COR-L47 (cell line): ENCODE measurements at regions not wholly inside any gene's neighbourhood (a gene's known extent, or its start where the extent isn't known, plus 50 kb on each side); places are given as distances from the start of the nearest gene placed in this dataset.

ENCODE experiments used
- DNase-seq: peaks from one replicate; lab custom pipeline; 2025; lab: John Stamatoyannopoulos, UW

DNA sequence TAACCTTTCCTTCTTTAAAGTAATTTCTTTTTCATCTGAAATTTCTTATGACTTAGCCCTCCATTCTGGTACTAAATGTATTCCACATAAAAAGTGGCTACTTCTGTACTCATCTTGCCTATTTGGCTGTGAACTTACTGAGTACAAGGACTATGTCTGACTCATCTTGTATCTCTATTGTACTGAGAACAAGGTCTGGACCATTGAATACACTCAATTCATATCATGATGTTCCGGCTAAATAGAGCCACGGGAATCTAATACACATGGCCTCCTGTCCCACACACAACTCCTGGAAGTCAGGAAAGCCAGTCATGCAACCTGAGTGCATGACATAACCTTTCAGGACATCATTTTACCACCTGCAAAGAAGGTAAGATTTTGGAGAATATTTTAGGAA lies 203.9 kb downstream of the PLK2 start:
- DNase-seq: no peak

DNA sequence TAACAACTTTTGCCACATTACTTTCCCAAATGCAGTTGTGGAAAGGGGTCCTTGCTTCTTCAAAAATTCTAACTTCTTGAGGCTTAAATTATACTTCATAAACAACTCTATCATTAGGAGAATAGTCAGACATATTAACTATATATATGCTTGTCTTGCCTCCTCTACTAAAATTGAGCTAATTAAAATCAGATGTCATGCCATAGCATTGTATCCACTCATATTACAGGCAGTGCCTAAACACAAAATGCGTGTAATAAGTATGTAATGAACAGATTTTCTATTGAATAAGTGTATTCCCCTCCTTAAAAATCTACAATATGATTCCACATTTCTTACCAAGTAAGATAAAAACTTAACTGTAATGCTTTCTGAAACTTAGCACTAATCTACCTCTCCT lies 204.5 kb downstream of the PLK2 start:
- no peak for DNase-seq

DNA sequence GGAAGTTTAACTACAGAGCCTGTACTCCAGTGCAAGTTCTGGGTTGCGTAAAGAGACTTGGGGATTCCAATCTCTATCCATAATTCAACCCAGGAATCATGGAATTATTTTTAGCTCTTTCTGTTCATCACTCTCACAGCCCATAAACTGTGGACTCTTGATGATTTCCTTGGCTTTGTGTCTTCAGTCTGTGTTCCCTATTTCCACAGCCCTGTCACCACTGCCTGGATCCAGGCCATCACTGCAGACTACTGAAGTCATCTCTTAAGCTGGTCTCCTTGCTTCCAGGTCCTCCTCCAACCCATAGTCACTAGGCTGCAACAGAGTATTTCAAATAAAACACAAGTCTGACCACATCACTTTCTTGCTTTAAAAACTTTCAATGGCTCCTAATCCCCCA lies 211.7 kb downstream of the PLK2 start:
- no peak for DNase-seq

DNA sequence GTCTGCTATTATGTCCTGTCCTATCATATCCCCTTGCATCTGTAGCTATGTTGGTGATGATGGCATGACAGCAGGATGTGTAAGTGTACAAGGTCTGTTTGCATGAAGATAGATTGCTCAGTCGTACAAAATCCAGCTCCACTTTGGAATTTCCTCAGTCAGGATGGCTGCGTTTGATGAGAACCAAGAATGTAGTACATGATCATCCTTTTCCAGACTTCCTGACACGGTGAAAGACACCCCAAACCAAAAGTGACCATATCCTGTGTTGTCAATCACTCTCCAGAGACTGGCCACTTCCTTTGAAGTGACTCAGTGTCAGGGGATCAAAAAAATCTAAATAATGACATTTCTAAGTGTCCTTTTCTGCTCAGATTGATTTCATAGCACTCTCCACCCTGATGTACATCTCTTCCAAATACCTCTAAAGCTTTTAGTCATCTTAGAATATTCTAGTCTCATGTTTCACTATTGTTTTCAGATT lies 213.4 kb downstream of the PLK2 start:
- DNase-seq: no peak

DNA sequence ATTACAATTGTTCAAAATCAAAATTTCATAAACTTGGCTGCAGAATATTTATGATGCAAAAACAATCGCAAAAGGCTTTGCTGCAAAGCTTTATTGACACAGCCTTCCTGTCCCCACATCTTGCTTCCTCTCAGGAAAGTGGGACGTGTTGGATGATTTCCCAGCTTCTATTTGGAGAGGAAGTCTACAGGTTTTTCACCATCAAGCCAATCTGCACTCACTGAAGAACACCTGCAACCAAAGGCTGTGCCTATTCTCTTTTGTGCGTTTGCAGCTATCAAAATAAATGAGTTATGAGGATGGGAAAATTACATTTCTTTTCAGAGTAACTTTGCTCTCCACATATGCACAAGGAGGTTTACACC lies 214.4 kb downstream of the PLK2 start:
- DNase-seq: peak; percentile 71

DNA sequence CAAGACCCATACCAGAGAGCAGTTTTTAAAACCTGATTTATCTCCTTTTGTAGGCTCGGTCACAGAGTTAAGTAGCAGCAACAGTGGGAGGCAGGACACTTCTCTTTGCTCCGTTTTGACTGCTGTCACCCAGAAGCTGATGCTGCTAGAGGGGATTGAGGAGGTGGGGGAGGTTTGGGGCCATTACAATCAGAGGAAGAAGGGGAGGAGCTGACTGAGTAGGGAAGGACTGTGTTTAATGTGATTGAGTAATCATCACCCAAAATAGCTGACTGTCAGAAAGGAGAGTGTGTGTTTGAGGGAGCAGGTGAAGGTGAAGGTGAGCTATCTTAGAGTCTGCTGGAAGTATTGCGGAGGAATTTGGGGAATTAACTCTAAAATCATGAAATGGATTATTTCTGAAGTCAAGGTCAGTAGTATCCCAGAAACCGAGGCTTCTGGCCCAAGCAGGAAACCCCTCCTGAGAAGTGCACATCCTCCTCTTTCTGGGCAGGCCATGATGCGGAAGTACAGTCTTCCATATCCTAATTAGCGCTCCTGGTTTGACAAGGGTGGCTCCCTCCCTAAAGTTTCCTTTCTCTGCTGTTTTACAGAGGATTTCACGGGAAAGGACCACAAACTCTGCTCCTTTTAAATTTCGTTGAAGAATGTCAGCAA lies 214.9 kb downstream of the PLK2 start:
- DNase-seq: peak; percentile 44

DNA sequence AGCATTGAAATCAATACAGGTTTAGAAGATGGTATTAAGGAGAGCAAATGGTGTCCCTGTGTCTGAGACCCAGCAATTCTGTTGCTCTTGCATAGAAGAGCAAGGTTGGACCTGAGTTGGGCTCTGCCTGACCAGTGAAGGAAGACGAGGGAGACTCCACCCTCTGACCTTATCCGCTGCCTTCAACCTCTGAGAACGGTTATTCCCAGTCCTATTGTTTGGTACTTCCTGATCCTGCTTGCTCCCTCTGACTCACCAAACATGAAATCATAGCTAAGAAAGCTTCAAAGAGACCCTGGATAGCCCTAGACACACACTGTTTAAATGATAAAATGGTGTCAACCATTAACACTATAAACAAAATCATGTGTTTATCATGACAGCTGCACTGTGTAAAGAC lies 218.5 kb downstream of the PLK2 start:
- no peak for DNase-seq

DNA sequence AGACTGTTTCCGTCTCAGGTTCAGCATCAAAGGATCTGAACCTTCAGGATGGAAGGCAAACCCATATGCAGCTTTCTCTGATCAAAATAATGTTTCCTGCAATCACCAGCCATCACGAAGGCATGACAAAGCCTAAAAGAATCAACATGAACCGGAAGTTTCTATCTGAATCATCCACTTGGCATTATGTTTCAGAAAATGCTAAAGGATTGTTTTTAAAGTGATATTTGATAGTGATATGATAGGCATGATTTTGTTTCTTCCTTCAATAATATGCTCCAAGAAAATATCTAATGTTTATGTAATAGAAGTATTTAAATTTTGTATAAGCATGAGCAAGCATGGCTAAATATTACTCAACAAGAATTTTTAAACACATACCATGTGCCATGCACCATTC lies 219.6 kb downstream of the PLK2 start:
- no peak for DNase-seq

- DNase-seq: no peak
Observed at GRCh38 chr5:58239731-58240130, 220.2 kb downstream of the PLK2 start.

DNA sequence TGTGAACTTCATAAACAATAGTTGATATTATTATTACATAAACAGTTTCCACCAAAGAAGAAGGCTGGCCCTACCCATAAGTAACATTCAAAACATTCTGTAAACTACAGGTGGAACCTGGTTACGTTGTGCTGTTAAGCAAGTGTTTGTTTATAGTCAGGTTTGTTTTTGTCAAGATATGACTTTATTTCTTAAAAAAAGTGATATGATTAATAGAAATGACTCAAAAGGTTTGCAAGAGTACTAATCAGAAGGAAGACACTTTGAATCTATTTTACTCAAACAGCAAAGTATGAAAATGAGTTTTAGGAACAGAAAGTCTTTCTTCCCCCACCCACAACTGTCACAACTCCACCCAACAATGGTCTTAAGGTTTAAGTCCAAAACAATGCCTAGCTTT lies 220.8 kb downstream of the PLK2 start:
- no peak for DNase-seq

GRCh38 chr5:58236498-58236897 lies 223.4 kb downstream of the PLK2 start:
- no peak for DNase-seq

- no peak for DNase-seq
Observed at GRCh38 chr5:58235299-58235698, 224.6 kb downstream of the PLK2 start.

DNA sequence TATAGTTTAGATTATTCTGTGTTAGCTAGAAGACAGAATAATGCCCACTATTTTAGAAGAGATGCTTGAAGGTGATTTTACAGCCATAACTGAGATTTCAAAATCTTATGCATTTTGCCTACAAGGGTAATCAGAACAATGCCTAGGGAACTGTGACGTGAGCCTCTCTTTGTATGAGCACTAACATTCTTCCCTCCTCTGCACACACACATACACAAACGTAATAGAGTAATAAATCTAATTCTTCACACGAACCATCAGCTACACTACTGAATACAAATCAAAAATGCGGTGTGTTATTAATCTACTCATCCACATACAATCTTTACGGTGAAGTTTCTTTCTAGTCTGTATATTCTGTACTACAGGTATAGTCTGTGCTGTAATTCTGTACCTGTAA lies 227.8 kb downstream of the PLK2 start:
- no peak for DNase-seq

DNA sequence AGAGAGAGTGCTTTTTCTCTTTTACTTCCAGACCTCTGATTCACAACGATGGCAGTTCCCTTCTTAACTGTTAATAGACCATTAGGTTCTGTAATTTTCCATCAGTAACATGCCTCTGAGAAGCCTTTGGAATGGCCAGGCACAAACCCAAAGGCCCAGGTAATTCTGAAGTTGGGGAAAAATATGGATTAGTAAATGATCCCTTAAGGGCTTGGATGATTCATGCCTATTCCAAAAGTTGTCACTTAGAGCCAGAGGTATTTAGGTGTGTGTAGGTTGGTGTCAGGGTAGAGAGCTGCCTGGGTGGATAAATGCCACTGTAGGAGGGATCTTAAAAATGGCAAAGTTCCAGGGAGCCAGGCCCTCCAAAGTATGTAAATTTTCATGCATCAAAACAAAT lies 228.8 kb downstream of the PLK2 start:
- no peak for DNase-seq

GRCh38 chr5:58228896-58229295 lies 231.0 kb downstream of the PLK2 start:
- no peak for DNase-seq

GRCh38 chr5:58227858-58228257 lies 232.0 kb downstream of the PLK2 start:
- no peak for DNase-seq

DNA sequence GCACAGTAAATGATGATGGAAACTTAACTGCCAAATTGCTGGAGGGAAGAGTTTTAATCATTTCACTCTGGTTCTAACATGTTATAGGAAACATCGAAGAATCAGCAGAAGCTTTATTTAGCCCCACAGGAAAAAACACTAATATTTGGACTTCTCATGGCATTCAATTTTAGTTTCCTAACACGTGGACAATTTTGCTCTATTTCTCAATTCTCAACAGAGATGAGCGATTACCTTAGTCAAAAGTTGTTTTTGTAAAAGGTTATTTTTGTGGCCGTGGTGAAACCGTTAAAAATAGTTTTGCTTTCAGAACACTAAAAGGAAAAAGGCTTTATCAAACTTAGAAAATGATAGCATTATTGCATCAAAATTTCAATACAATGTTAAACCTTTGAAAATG lies 235.2 kb downstream of the PLK2 start:
- DNase-seq: no peak

GRCh38 chr5:58224221-58224620 lies 235.7 kb downstream of the PLK2 start:
- no peak for DNase-seq

DNA sequence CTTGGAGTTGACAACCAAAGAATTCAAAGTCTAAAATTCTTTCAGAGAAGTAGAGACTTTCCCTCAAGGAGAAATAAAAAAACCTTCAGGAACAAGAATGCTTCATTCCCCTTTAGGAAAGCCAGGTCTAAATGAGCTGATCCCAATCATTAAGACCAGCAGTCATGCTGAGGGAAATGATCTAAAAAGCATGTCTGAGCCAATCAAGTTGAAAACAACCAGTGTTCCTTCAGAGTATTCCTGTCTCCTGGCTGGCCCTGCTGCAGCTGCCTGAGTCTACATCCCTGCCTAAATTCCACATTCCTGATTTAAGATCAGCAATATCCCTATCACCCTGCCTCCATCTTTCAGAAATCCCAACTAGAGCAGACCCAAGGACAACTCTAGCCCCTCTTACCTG lies 244.5 kb downstream of the PLK2 start:
- DNase-seq: no peak

GRCh38 chr5:58211441-58211840 lies 248.4 kb downstream of the PLK2 start:
- no peak for DNase-seq

DNA sequence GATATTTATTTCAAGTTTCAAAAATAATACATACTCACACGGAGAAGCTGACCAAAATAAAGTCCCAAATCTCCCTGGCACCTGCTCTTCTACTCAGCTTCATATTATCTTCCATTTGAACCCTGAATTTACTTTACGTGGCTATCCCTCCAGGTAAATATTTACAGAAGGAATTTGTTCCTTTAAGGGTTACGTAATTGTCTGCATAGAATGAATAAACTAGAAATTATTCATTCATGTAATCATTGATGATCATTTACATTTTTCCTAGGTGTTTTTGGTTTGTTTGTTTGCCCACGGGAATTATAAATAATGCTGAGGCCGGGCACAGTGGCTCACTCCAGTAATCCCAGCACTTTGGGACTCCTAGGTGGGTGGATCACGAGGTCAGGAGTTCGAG lies 251.2 kb downstream of the PLK2 start:
- DNase-seq: no peak

GRCh38 chr5:58207076-58207475 lies 252.8 kb downstream of the PLK2 start:
- no peak for DNase-seq

DNA sequence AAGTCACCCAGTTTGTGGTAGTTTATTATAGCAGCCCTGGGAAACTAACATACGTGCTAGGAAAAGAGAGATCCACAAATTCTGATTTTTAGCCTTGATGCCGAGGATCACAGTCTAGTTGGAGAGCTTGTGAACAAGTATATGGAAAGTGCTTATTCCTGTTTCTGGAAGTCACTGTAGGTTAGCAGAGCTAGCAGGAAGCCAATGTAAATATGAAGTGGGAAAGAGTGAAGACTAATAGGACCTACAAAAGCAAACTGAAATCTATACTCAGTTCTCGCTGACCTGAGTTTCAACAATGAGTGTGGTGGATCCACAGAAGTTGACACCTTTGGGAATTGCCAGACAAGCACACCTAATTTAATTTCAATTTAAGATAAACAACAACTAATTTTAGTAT lies 254.9 kb downstream of the PLK2 start:
- DNase-seq: no peak

DNA sequence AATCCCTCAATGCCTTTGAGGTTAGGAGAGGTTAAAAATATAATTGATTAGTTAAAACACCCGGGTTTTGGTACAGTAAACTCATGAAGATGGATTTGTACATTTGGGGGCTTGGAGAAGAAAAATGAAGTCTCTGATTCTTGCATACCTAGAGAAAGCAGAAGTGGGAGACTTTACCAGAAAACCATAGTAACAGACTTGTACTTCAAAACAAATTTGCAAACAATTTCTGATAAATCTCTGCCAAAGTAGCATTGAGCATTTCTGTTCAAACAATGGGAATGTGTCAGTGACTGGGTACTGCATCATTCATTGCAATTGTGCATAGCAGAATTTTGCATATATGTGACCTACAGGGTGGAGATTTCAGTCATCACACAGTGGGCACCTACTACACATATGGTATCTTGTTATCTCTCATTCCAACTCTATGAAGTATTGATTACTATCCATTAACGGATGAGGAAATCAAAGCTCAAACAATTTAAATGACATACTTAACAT lies 256.9 kb downstream of the PLK2 start:
- DNase-seq: no peak
